Stimulated activated CD4-positive, alpha-beta T cell treated with anti-CD3 and anti-CD28 coated beads, Interleukin-12 subunit alpha, Interleukin-12 subunit beta, amount 100 ng/mL, for 24 hours (primary cell): ENCODE measurements at regions not wholly inside any gene's neighbourhood (a gene's known extent, or its start where the extent isn't known, plus 50 kb on each side); places are given as distances from the start of the nearest gene placed in this dataset.
"Not testable (repeated sequence)": the region's sequence is repeated elsewhere in the genome, so short reads cannot be mapped to it uniquely, and the experiment has no call there.

Source experiments
- DNase-seq, 2 experiments: peaks; one replicate each; pipeline ENCODE4 v3.0.0-alpha.2; 2020; ENCODE audit warnings: low read depth in 2 of 2

DNA sequence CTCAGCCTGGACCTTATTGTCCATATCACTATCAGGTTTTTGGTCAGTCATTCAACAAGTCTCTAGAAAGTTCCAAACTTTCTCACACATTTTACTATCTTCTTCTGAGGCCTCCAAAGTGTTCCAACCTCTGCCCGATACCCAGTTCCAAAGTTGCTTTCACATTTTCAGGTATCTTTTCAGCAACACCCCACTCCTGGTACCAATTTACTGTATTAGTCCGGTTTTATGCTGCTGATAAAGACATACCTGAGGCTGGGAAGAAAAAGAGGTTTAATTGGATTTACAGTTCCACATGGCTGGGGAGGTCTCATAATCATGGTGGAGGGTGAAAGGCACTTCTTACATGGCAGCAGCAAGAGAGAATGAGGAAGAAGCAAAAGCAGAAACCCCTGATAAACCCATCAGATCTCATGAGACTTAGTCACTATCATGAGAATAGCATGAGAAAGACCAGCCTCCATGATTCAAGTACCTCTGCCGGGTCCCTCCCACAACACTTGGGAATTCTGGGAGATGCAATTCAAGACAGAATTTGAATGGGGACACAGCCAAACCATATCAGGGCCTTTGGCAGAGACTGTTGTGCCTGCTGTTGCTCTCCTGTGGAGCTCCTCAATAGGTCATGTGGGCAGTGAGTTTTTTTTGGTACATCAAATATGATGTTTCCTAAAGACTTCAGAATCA, 256.0 kb downstream of the RPLP1 start:
- DNase-seq: not testable (repeated sequence)

DNA sequence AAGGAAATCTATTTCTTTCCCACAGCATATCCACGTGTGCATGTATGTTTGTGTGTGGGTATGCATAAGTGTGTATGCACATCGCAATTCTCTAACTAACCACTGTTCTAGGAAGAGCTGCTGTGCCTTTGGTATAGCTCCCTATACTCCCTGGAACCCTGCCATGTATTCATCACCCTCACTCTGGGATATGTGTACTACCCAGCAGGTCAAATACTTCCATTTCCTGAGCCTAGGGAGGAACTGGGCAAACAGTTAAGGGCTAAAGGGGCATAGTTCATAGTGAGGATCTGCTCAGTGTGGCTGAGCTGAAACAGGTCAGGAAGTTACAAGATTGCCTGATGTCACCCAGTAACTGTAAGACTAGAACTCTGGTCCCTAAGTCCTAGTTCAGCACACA, 260.4 kb downstream of the RPLP1 start:
- no peak for DNase-seq

DNA sequence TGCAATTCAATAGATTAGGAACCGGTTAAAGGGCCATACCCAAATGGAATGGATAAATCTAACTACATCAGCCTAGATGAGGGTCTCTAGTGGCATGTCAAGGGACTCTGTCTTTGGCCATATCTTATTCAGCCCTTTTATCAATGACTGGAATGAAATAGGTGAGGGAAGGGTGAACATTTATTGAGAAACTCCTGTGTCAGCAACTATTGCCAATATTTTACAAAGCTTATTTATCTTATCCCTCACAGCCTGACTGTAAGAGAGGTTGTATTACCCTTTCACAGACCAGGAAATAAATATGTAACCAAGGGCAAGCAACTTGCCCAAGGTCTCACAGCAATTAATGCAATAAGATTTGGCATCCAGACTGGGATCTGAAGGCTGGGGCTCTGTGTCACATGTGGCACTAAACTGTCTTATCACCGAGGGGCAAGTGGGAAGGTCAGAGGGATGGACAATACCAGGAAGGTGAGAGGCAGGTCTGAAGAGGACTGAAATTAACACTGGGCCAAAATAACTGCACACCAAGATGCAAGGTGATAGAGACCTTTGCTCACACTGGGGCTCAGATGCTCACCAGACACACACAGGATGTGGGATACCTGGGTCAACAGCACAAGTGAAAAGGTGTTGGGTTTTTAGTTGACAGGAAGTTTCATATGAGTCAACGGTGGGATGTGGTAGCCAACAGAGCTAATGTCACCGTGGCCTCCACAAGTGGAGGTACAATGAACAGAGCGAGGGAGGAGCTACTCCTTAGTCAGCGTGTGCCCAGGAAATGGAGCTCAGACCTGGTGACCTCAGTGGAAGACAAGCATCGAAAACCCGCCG, 261.3 kb downstream of the RPLP1 start:
- DNase-seq: peak; percentile 36 to 55

DNA sequence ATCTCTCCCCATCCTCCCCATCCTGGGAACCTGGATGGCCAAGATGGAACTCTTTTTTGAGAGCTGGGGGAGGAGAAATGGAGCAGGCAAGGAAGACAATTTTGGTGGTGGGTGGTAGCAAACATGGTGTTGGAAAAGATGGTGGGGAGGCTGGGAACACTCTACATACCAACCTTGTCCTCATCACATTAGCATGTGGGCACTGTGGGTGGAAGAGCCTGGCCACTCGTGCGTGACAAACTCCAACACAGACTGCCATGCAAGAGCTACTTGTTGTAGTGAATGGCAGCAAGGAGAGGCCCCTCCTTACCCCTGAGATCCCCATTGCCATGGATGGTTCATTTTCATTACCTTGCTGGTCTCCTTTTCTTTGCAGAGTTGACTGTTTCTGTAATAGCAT, 262.6 kb downstream of the RPLP1 start:
- no peak for DNase-seq

DNA sequence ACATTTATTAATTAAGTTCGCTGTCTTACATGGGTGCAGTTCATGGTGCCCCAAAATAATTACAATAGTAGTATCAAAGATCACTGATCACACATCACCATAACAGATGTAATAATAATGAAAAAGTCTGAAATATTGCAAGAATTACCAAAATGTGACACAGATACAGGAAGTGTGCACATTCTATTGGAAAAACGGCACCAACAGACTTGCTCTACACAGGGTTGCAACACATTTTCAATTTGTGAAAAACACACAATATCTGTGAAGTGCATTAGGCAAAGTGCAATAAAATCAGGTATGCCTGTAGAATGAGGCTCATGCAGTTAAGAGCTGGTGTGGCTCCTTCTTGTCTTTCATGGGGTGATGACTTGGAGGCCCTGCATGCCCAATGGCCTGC, 265.8 kb downstream of the RPLP1 start:
- DNase-seq: no peak

DNA sequence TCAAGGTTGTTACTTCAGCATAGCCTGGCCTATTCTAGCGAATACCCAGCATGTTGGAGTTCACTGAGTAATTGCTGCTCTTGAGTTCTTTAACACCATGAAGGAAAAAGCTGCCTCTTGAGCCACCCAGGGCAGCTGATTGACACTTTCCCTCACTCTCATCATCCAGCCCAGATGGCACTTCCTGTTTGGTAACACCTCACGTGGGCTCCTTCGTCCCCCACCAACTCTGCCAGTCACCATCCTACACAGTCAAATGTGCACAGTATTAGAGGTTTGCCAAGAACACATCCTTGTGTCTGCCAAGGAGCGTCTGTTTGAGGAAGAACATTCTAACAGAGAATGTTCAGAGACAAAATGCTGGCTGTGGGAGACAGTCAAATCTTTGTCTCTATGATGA, 266.3 kb downstream of the RPLP1 start:
- no peak for DNase-seq

DNA sequence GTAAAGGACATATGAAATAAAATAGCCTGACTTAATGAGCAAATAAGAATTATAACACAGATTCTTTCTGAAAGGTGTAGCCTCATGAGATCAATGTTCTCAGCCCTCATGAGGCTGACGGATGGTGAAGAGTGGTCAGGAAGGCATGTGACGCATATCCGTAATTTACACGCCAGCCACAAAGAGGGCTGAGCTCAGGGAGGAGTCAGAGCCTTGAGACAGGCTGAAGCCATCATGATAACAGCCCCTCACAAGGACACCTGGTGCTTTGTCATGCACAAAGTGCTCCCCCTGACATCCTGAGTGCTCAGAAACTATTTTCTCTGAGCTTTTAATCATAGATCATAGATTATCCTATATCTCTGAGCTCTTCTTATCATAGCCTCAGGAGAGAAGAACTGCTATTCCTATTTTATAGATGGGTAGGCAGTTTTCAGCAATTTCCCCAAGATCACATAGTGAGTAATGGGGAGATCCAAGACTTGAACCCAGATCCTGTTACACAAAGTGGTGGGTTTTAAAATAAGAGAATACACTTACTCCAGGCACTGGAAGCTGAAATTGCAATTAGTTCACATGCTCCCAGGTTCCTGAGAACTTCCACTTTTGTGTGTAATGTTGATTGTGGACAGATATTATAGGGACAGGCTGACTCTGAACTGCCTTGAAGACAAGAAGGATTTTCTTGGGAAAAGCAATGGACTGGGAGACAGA, 267.1 kb downstream of the RPLP1 start:
- DNase-seq: peak; percentile 20 to 32

DNA sequence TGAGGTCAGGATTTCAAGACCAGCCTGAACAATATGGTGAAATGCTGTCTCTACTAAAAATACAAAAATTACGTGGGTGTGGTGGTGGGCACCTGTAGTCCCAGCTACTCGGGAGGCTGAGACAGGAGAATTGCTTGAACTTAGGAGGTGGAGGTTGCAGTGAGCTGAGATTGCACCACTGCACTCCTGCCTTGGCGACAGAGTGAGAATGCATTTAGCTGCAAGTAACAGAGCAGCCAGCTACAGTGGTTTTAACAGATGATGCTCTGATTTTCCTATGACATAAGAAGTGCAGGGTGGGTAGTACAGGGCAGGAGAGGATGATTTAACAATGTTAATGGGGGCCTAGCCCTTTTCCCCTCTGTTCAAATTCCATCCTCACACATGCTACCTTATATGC, 267.9 kb downstream of the RPLP1 start:
- DNase-seq: no peak

DNA sequence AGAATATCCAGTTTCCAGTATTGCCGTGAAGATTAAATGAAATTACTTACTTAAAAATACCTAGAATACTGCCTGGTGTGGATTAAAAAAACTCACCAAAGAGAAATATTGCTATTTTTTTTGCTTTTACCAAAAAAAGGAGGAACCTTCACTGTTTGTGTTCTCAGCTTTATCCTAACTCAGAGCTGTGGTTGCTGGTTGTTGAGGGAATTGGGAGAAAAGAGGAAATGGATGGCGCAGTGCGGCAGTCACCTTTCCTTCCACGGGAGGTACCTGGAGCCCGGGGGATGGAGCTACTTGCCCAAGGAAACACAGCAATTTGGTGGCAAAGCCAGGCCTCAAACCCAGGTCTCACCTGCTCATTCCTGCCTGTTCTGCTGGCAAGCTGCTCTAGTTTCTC, 270.3 kb downstream of the RPLP1 start:
- DNase-seq: no peak

DNA sequence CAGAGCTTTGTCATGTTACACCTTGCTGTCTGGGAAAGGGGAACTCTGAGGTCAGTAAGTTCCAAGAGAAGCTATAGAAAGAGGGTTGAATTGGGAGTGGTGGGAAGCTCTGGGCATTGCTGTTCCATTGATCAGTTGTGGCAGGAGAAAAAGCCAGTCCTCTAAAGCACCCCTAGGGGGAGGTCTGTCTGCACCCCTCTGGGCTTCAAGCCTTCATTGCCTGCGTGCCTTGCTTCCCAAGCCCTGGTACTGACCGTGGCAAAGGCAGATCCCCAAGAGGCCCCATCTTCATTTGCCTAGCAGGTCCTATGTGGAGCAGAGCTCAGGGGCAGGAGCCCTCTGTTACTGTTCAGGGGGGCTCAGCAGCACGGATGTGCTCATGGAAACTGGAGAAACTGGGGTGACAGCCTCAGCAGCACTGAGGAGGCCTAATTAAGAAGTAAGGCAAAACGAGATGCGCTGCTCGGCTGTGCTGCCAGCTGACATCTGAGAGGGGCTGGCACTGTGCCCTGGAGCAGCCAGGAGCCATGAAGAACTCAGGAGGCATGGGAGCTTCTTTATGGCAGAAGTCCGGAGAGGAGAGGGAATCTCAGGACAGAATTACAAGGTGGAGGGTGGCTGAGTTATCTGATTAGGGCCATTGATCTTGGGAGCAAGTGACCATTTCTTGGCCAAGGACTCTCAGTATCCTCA, 270.9 kb downstream of the RPLP1 start:
- no peak for DNase-seq

DNA sequence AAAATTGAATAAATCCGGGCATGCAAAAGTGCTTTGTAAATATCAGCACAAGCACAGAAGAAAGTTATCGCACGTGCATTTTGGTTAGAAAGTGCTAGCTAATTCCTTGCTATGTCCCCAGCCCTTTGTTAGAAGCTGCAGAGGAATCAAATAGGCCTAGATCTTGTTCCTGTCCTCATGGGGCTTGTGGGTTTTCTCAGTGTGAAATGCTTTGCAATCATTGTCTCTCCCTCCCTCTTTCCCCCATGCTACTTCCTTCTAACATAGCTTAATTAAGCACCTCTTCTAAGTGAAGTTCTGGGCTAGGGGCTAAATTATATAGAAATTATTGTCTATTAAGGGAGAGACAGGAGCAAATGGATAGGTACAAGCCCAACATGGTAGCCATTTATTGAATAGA, 271.7 kb downstream of the RPLP1 start:
- no peak for DNase-seq

DNA sequence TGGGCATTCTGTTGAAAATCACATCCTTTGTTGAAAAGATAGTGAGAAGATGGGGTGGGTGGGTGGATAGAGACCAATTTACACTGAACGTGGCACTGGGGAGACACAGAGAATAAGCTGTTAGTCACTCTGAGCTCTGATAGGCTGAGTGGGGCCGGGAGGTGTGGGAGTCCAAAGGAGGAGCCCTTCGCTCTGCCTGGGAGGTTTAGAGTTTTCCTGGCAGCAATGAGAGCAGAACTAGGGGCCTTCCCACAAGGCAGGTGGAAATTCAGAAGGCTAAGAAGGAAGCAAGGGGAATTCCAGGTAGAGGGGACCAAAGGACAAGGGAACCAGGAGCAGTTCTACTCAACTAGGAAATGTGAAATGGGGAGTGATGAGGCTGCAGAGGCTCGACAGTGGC, 272.7 kb downstream of the RPLP1 start:
- DNase-seq: no peak

DNA sequence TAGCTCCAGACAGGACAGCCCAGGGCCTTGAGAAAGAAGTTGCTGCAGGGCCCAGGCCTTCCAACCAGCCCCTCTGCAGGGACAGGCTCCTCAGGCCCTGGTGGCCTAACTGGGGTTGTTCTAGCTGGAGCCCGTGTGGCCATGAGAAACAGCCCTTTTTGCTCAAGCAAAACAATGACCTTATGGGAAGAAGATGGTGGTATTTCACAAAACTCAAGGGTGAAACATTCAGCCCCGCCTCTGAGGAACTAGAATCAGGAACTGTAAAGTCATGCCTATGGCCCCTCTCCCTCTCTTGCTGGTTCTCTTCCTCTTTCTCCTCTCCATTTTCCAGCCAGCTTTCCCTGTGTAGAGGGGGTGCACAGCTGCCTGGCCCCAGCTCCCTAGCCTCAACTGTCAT, 273.3 kb downstream of the RPLP1 start:
- DNase-seq: no peak

DNA sequence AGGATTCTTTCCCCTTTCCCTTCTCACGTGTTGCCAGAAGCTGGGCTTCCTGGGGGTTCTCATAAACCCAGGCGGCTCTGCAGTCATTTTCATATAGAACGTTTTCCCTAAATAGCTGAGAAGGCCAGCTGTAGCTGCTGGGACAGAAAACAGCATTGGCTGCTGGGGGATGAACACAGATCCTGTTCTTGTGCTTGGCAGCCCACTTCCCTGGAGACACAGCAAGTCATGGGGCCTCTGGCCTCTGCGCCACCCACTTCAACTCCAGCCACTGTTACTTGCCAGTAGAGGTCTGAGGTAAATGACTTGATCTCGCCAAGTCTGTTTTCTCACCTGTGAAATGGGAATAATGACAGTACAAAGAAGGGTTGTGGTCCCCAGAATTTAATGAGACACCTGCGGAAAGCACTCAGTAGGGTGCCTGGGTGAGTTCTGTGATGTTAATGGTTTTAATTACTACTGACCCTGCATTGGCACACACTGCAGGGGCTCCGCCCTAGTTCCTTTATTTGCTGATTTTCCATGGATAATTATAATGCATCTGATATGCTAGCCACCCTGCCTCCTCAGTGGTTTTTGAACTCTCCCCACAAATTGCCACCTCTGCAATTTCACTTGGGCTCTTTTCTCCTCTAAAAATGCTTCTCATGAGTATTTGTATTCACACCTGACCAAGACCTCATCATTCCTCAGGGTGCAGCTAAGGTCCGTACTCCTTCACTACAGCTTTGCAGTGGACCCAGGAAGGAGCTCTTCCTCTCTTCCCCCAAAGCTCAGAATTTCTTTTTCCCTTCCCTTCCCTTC, 274.7 kb downstream of the RPLP1 start:
- no peak for DNase-seq

DNA sequence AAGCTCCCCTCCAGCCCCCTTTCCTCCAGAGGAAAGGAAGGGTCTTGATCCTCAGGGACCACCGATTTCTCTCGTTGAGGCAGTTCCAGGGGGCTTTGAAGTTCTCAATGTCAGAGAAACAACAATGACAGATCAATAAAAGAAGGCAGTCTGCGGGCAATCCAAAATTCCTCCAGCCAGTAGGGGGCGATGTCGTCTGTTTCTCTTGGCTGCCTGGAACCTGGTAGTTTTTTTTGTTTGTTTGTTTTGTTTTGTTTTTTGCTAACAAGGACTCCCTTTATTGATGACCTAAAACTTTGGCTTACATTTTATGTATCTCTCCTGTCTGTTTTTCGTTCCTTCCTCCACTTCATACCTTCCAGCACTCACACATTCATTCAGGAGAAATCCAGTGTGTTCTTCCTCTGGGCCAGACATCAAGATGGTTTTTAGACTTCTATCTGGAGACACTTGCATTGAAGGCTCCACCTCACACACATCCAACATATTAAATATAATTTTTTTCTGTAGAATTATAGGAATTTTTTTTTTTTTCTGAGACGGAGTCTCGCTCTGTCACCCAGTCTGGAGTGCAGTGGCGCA, 276.6 kb downstream of the RPLP1 start:
- DNase-seq: peak; percentile 45 to 71

DNA sequence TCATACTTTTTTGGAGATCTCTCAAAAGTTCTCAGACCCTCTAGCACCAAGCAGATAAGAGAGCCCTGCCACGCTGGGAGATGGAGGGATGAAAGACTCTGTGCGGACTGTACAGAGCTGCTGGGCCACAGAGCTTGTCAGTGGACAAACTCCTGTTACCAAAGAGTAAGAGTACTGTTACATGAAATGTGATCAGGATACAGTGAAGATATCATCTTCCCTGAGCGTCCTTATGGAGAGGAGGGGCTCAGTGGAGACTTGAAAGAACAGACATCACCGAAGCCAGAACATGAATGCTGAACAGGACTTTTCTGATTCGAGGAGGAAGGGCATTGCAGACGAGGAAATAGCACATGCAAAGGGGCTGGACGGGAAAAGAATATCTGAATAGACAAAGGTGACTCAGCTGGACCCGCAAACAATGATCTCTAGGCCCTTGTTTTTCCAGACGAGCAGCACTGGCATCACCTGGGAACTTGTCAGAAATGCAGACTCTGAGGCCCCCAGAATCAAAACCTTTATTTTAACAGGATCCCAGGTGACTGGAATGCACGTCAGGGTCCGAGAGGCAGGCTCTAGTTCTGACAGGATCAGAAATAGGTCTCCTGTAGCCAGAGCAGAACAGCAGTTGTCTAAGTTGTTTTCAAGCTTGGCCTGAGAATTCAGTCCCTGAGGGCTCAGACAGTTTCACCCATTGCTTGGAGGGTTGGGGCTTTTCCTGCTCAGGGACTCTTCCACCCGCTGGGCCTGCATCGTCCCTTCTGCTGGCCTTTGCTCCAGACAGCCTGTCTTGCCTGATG, 277.9 kb downstream of the RPLP1 start:
- DNase-seq: no peak

DNA sequence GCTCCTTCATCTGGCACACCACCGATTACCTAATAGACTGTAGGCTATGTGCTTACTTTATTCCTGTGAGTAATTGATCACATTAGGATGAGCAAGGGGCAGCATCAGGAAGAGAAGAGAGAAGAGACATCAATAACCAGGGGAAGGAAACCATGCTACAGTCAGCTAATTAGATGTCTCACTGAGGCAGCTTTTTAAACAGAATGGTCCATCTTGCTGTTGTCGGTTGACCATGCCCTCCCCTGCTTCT, 278.4 kb downstream of the RPLP1 start:
- DNase-seq: no peak

DNA sequence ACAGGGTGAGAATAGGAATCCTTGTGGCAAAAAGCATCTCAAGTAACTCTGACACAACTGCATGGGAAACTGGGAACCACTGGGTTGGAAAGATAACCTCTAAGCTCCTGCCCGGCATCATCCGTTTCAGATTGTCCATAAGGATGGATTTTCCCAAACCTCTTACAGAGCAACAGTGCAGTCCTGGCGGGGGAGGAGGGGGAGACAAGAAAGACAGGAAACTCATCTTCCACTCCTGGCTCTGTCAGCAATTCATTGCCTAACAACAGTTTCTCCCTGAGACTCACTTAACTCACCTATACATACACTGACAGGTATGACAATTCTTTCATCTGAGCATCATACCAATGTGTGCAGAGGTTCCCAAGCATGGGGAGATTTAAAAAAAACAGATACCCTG, 279.0 kb downstream of the RPLP1 start:
- no peak for DNase-seq

DNA sequence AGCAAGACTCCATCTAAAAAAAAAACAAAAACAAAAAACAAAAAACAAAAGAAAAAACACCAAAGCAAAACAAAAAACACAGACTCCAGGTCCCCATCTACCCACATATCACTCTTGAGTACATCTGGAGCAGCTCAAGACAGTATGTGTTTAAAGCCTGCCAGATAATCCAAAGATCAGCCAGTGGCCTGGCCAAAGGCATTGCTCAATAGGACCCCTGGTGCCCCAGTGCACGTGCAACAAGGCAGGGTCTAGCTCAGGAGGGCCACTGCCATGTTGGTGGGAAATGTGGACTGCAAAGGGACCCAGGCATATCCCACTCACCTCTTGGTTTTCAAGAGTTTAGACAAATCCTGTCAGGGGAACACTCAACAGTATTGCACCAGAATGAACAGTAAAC, 279.5 kb downstream of the RPLP1 start:
- DNase-seq: no peak

DNA sequence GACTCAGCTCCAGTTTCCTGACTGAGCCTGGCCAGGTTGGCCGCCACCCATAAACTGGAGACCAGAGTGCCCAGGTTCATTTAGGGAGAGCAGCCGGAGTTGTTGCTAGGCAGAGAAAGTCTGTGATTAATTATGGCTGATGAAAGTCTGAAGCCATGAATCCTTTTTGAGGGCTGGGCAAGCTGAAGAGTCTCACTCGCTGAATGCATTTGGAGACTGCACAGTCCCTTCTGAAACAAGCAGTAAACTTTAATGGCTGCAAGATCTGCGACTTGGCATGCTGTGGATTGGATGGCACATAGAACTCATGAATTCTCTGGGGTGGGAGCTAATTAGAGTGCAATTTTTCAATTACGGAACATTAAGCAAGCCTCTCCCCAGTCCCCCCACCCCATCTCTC, 282.1 kb downstream of the RPLP1 start:
- no peak for DNase-seq
